ENCODE measurements at regions not wholly inside any gene's neighbourhood (a gene's known extent, or its start where the extent isn't known, plus 50 kb on each side); places are given as distances from the start of the nearest gene placed in this dataset.
A peak's percentile ranks its signal among the peaks of the same experiment; 100 is the strongest.
"Not testable (repeated sequence)": the region's sequence is repeated elsewhere in the genome, so short reads cannot be mapped to it uniquely, and the experiment has no call there.

DNA sequence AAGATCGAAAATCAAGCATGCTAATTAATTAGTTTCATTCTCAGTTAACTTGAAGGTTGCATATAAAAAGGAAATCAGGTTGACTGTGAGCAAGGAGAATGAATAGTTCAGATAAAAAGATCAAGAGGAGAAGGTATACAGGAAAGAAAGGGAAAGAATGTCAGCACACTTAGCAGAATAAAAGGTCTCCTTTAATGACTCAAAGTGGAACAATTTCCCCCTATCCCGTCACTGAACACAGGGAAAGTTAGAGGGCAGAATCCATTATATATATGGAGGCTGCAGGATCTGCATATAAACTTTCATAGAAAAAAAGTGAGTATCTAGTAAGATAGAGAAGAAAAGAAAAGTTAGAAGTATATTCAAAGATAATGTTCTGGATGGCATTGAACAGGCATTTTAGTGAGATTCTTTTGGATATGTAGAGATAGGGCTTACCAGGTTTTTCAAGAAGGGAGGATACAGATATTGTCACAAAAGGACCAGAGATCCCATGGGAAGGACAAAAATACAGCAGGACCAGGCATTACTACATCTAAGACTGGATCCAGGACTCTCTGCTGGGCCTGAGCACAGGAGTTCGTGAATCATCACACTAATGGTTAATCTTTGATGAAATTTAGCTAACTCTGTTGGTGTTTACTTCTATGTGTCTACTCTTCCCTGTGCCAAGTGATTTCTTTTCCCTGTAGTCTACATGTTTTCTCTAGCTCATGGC, 988.2 kb upstream of the ARRDC3 start:
- no peak for DNase-seq

DNA sequence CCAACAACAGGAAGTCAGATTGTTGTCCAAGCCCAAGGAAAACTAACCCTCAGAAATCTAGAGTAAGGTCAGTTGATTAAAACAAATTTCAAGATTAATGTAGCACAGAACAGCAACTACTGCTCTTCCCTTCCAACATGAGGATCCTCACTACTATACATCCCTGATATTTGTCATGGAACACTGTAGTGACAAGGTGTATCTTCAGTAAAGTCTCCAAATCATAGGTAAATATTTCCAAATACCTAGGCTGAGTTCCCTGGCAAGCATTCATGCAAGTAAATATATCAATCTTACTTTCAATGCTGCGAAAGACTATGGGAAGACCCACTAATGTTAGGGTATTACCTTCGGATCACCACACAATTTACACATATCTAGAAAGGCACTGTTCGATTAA, 986.9 kb upstream of the ARRDC3 start:
- DNase-seq, result no peak

DNA sequence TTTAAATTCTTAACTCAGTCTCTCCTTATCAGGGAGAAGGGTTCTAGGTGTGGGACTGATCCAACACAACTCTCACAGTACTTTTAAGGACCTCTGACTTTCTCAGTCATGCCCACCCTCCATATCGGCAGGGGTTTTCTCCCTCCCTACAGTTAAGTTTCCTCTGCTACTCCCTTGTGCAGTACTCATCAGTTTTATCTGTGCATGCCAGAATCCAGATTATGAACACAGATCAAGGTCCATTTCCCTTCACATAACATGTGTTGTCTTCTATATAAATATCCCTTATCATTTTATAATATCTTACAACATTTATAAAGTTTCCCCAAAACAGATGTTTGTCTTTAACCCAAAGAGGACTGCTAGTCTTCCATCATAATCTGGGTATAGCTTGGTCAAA, 986.5 kb upstream of the ARRDC3 start:
- DNase-seq, result no peak

DNA sequence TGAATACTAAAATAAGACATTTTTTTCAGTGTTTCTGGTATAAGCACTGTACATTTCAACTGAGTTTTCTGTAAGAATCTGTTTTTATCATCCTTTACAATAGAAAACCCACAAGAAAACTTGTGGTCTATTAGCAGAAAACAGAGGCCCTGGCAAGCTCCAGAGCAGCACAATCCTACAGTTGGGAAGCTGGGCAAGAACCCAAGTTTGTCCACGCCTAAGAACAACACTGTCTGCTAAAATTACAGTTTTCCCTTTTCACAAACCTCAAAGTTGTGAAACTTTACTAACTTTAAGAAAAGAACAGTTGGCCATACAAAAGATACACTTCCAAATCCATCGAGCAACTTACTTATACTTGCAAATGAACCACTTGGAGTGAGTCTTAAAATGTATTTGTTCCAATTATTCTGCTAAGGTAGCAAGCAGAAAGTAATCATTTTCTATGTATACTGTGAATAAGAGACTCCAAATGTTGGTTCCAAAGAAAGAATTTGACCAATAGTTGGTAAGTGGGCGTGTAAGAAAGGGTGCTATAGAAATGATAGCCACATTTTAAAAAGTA, 982.0 kb upstream of the ARRDC3 start:
- peak in 1 of 2 donors; percentile 53 for DNase-seq

DNA sequence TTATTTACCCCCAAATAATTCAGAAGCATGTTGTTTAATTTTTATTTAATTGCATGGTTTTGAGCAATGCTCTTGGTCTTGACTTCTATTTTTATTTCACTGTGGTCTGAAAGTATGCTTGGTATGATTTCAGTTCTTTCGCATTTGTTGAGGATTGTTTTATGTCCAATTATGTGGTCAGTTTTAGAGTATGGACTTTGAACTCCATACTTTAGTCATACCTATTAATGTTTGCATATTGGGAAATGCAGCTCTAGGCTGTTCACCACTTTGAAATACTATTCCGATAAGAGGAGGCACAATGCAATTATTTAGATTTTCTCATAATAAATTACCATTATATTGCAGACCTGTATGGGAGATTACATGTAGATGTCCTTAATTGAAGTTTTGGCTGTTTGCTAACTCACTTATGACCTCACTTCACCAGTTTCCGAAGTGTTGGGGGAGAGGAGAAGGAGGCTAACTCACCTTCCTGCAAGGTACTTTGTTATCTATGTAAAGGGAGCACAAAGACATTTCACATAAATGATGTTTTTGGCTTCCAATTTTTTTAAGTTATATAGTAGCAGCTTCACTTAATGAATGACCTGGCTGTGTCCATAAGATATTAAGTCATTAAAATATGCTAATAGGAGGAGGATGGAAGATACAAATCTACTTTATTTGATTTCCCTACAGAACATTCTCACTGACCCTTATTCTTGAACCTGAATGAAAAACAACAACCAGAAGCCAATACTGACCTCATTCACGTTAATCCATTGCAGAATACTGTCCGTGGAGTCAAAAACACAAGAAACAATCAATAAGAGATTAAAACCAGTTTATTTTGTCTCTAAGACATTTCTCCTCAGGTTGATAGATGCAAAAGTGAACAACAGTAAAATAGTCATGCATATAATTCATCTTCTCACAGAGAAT, 970.3 kb upstream of the ARRDC3 start:
- DNase-seq, result no peak

DNA sequence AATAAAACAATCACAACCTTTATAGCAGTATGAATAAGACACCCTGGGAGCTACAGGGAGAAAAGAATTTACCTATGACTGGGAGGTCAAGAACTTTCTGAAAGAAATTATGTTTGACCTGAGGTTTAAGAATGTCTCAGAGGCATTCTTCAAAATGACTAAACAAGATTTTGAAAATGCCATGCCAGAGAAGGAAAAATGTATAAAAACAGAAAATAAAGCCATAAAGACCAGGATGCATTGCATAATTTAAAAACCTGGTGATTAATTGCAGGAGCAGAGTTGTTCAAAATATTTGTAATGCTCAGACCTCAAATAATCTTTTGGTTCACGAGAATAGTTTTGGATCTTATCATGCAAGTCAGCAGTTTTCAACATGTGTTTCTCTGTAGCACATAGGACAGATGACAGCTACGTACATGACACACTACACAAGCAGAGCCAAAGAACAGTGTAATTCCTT, 954.7 kb upstream of the ARRDC3 start:
- no peak for DNase-seq

DNA sequence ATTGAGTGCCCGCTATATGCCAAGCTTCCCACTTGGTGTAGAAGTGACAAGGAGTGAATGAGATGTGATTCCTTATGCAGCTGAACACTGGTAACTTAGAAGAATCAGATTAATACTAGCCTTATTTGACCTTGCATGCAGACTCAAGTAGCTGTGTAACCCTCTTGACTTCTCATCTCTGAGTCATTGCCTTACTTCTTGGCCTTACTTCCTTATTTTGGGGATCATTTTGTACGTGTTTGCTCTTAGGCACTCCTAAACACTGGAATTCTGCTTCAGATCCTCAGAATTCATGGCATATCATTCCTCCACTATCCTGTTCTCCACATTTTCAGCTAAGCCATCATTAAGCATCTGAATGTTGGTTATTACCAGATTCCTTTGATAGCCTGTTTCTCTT, 948.9 kb upstream of the ARRDC3 start:
- no peak for DNase-seq

DNA sequence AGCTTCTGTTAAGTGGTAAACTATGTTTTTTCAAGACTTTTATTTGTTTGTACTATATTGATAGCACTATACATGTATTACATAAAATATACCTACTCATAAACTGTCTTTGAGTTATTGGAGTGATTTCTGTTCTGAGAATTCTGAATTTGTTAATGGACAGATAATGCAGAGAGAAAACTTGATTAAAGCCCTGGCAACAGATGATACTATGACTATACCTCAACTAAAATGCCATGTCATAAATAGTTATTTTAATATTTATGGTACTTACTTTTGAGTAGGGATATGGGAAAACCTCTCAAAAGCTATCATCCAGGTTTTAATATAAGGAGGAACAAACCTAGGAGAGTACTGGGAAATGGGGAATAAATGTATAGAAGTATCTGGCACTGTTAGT, 947.2 kb upstream of the ARRDC3 start:
- no peak for DNase-seq

DNA sequence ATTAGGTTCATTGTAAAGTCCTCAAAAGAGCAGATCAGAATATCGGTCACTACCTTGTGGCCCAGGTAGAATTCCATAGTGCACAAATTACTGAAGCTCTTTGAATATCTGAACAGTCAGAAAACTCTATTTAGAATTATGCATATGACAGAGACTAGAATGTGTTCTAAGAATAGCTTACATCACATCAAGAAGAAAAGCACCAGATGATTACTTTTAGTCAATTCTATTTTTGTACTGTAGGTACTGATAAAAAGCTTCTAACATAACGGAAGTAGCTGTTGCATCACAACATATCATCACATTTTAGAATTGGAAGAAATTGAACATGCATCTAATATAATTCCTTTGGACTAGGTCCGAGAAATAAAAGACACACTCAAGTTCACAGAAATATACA, 946.6 kb upstream of the ARRDC3 start:
- no peak for DNase-seq

DNA sequence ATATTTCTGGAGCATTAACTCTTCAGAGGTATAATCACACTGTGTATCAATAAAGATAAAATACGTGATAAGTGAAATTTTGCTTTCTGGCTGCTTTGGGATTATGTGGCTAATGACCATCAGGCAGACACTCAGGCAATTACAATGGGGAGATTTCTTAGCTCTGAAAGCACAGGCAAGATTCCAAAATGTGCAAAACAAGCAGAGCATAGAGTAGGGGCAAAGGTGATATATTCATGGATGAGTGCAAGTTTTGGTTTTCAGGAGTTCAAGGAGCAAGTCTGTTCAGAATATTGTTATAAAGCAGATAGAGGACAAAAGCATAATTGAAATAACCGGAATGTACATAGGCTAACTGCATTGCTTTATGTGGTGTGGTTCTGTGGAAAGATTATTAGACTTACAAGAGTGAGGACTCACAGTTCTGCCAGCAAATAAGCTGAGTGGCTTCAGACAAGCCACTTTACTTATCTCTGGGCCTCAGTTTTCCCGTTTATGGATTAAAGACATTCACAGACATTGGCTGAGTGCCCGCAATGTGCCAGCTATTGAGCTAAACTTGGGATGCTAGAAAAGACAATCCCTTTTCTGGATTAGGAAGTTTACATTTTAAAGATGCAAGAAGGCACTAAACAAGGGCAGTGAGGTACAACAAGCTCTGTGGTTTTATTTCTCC, 945.6 kb upstream of the ARRDC3 start:
- no peak for DNase-seq

DNA sequence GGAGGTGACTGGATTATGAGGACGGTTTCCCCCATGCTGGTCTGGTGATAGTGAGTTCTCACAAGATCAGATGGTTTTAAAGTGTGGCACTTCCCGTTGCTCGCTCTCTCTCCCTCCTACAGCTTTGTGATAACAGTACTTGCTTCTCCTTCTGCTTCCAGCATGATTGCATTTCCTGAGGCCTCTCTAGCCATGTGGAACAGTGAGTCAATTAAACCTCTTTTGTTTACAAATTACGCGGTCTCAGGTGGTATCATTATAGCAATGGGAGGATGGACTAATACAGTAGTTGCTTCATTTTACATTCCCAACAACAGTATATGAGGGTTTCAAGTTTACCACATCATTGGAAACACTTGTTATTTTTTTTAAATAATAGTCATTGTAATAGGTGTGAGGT, 937.3 kb upstream of the ARRDC3 start:
- no peak for DNase-seq

DNA sequence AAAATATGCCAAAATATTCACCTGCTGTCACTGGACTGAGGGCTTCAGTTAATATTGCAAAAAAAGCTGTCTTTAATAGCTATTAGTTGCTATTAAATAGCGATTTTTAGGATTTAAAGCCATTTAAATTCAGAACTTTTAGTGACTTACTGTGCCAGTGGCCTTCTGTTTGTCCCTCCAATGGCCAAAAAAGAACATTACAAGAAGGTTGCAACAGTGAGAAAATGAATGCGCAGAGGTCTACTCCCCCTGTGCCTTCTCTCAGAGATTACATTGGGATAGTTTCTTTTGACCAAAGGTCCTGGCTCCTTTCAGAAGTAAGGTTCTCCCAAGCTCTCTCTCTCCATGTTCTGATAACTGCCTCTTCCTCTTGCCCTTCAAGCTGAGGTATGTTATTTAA, 930.3 kb upstream of the ARRDC3 start:
- no peak for DNase-seq

DNA sequence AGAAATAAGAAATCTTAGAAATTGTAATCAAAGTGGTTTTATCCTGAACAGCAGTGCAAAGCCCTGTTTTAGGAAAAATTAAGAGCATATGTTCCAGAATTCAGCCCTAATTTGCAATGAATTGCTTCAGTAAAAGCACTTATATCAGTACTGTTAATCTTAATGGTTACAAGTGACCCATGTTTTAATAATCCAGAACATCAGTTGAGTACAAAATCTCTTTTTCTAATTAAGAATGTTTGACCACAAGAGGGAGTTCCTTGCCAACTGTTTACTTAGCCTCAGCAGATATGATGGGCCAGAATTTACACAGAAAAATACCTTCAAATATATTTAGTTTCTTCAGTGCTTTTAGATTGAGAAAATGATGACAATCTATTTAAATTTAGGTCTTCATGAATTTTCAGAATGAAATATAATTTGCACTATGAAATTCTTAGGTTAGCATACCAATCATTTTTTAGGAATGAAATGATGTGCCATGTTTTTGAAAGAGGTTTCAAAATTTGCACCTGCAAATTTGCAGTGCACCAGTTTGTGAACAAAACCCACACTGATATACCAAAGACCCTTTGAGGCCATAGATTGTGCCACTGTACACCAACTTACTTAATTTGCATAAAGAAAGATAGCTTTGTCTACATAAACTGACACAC, 926.3 kb upstream of the ARRDC3 start:
- DNase-seq, result peak in 1 of 2 donors; percentile 53

DNA sequence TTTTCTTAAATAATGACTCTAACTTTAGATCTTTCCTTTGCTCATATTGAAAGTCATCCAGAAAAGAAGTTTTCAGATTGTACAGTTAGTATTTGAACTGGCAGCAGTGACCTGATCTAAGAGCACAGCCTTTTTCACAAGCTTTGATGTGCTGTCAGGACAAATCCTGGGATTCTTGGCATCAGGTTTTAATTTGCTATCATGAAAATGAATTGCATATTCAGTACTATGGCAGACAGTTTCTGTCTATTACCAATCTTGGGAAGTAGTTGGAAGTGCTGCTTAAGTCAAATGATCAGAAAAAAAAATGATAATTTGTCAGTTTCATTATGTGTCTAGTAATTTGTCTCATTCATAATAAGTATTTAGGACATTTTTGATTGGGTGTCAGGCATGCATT, 925.6 kb upstream of the ARRDC3 start:
- no peak for DNase-seq

DNA sequence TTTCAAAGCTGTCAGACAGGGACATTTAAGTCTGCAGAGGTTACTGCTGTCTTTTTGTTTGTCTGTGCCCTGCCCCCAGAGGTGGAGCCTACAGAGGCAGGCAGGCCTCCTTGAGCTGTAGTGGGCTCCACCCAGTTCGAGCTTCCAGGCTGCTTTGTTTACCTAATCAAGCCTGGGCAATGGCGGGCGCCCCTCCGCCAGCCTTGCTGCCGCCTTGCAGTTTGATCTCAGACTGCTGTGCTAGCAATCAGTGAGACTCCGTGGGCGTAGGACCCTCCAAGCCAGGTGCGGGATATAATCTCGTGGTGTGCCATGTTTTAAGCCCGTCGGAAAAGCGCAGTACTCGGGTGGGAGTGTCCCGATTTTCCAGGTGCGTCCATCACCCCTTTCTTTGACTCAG, 919.2 kb upstream of the ARRDC3 start:
- DNase-seq, result not testable (repeated sequence)

DNA sequence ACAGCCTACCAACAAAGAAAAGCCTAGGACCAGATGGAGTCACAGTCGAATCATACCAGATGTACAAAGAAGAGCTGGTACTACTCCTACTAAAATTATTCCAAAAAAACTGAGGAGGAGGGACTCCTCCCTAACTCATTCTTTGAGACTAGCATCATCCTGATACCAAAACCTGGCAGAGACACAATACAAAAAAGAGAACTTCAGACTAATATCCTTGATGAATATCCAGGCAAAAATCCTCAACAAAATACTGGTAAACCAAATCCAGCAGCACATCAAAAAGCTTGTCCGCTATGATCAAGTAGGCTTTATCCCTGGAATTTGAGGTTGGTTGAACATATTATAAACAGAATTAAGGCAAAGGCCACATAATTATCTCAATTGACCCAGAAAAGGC, 900.4 kb upstream of the ARRDC3 start:
- DNase-seq, result no peak

DNA sequence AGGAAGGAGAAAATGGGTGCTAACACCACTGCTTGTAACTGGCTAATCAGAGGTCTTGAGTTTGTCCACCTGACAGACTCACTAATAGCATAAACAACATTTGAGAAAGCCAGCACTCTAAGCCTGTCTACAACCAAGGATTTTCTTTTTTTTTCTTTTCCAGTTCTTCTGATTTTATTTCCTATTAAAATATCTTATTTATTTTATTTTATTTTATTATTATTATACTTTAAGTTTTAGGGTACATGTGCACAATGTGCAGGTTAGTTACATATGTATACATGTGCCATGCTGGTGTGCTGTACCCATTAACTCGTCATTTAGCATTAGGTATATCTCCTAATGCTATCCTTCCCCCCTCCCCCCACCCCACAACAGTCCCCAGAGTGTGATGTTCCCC, 888.6 kb upstream of the ARRDC3 start:
- DNase-seq, result not testable (repeated sequence)

DNA sequence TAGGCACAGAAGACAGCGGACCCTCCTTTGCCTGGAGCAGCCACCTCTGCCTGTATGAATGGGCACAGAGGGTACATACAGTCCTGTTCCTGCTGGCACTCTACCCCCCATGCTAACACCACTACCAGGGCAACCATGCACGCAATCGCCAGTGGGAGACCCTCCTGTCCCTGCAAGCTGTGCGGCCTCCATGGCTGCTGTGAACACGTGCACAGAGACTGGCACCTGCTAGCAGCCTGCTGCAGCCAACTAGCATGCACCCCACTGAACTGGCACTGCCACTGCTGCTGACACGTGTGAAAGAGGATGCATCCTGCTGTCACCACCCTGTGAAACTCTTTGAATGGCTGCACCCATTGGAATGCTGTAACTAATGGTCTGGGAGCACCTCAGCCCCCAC, 885.2 kb upstream of the ARRDC3 start:
- no peak for DNase-seq

DNA sequence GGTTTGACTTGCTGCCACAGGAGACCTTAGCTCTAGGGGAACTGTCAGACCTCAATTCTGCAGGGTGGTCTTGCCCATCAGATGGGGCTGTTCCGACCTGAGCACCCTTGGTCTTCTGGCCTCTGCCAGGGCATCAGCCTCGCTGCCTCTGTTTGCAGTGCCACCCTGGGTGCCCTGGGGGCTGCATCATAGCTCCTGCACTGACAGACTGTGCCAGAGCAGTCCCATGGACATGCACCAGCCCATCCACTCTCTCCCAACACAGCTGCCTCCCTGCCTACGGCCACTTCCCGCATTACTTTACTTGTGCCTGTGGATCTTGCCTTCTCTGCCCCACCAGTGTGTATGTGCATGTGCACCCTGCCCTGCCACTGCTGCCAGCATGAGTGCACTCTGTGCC, 884.7 kb upstream of the ARRDC3 start:
- DNase-seq, result no peak

DNA sequence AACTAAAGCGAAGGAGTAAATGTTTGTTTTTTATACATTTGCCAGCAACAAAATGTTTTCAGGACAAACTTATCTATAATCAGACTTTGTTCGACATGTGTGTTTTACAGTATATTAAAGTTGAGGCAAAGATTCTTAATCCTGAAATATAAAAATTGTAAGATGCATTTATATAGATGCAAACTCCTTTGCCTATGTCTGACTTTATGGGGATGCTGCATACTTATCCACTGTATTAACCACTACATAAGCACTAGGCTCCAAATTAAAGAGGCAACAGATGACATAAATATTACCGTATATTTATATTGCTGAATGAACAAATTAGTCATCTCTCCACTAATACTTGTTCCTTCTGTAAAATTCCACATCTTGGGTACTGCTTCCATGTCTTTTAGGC, 882.7 kb upstream of the ARRDC3 start:
- no peak for DNase-seq

DNA sequence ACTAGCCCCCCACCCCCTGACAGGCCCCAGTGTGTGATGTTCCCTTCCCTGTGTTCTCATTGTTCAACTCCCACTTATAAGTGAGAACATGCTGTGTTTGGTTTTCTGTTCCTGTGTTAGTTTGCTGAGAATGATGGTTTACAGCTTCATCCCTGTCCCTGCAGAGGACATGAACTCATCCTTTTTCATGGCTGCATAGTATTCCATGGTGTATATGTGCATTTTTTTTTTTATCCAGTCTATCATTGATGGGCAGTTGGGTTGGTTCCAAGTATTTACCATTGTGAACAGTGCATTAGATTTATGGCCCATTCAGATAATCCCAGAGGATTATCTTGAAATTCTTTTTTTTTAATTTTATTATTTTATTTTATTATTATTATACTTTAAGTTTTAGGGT, 872.5 kb upstream of the ARRDC3 start:
- not testable (repeated sequence) for DNase-seq

DNA sequence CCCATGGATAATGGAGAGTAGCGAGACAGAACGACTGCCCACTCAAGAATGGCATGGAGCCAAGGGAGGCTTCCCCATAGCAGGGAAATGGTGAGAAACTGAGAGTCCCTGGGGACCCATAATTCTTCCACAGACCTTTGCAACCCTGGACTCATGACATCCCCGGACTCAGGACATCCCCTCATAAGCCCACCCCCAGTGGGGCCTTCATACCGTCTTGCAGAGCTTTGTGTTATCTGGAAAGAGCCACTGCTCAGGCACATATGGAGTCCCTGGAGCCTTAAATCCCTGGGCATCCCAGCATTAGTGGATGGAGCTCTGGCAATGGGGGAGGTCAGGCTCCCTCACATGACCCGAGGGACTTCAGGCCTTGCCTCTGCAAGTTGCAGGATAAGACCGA, 865.4 kb upstream of the ARRDC3 start:
- no peak for DNase-seq

DNA sequence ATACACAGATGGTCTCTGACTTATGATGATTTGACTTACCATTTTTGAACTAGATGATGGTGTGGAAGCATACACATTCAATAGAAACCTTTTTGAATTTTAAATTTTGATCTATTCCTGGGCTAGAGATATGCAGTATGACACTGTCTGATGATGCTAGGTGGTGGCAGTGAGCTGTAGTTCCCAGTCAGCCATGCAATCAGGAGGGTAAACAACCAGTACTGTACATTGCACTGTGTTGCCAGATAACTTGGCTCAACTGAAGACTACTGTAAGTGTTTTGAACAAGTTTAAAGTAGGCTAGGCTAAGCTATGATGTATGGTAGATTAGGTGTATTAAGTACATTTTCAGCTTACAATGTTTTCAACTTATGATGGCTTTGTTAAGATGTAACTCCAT, 859.1 kb upstream of the ARRDC3 start:
- DNase-seq, result no peak

All from hippocampal formation (tissue), 2 donors.